ENCODE measurements at regions not wholly inside any gene's neighbourhood (a gene's known extent, or its start where the extent isn't known, plus 50 kb on each side); places are given as distances from the start of the nearest gene placed in this dataset.

GRCh38 chr16:55942821-55943220 is 67.6 kb upstream of the CES5A start:
- no peak for TF ChIP-seq CTCF (IDR thresholded peaks at IDR 0.05)
- TF ChIP-seq POLR2A (IDR thresholded peaks at IDR 0.05): no peak
